ENCODE measurements at regions not wholly inside any gene's neighbourhood (a gene's known extent, or its start where the extent isn't known, plus 50 kb on each side); places are given as distances from the start of the nearest gene placed in this dataset.

- intact Hi-C loops (cut with micrococcal nuclease) = no loop called here
- H3K4me3 ChIP-seq = no peak overlapping the region
- H3K4me1 ChIP-seq = no peaks in the 10 kb centered on the region
- no peaks in the 10 kb centered on the region for H3K36me3 ChIP-seq
- no peaks in the 10 kb centered on the region for H3K9me3 ChIP-seq (replicated peaks)
- H3K27ac ChIP-seq (replicated peaks) = no peak overlapping the region
- no peak for DNase-seq
- TF ChIP-seq, protein P1, sequence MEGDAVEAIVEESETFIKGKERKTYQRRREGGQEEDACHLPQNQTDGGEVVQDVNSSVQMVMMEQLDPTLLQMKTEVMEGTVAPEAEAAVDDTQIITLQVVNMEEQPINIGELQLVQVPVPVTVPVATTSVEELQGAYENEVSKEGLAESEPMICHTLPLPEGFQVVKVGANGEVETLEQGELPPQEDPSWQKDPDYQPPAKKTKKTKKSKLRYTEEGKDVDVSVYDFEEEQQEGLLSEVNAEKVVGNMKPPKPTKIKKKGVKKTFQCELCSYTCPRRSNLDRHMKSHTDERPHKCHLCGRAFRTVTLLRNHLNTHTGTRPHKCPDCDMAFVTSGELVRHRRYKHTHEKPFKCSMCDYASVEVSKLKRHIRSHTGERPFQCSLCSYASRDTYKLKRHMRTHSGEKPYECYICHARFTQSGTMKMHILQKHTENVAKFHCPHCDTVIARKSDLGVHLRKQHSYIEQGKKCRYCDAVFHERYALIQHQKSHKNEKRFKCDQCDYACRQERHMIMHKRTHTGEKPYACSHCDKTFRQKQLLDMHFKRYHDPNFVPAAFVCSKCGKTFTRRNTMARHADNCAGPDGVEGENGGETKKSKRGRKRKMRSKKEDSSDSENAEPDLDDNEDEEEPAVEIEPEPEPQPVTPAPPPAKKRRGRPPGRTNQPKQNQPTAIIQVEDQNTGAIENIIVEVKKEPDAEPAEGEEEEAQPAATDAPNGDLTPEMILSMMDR (IDR thresholded peaks at IDR 0.05; ENCODE audit: borderline replicate concordance) = no peak
- H3K27me3 ChIP-seq (ENCODE audit: low read depth) = no peaks in the 10 kb centered on the region
Observed at GRCh38 chr21:35615325-35615724, 445.0 kb downstream of the SETD4 start.

DNA sequence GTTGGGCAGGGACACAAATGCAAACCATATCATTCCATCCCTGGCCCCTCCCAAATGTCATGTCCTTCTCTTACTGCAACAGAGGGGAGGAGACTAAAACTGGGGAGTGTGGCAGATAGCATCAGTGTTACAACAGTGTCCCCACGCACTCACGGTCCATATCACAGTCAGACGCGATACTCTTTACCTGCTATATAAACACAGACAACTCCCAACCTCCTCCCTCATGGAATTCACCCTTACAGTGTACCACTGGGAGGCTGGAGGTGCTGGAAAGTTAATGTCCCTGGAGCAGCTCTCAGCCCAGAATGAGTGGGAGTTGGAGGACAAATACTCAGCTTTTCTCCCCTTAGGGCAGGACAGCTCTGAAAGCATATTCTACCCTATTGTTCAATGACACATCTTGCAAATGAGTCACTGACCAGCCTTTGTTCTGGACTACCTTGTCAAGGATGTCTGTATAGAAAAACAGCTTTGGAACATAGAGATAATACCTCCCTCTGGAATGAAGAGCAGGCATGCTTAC lies 445.9 kb downstream of the SETD4 start:
- intact Hi-C loops (cut with micrococcal nuclease) = no loop called here
- no peak overlapping the region for H3K27ac ChIP-seq (replicated peaks)

GRCh38 chr21:35611708-35612132 lies 448.6 kb downstream of the SETD4 start:
- peaks cover 10% of the 10 kb centered on the region for H3K9me3 ChIP-seq (replicated peaks)
- H3K27ac ChIP-seq (replicated peaks) = no peak overlapping the region
- no peak overlapping the region for H3K4me3 ChIP-seq
- TF ChIP-seq, protein P1 (IDR thresholded peaks at IDR 0.05; ENCODE audit: borderline replicate concordance) = no peak
- peaks cover 15% of the 10 kb centered on the region for H3K27me3 ChIP-seq (ENCODE audit: low read depth)
- no peaks in the 10 kb centered on the region for H3K4me1 ChIP-seq
- H3K36me3 ChIP-seq = no peaks in the 10 kb centered on the region
- intact Hi-C loops (cut with micrococcal nuclease) = no loop called here
- DNase-seq = no peak

More for the DNA sequence above, 445.9 kb downstream of the SETD4 start:
- no peak for DNase-seq
- Histone ChIP-seq H3K9me3 (replicated peaks) (no peaks in the 10 kb centered on the region), H3K27me3 (ENCODE audit: low read depth) (peaks cover 2% of the 10 kb centered on the region), H3K4me1 (no peaks in the 10 kb centered on the region), H3K4me3 (no peak overlapping the region), H3K36me3 (no peaks in the 10 kb centered on the region)
- TF ChIP-seq, protein P1 (IDR thresholded peaks at IDR 0.05; ENCODE audit: borderline replicate concordance) = no peak

DNA sequence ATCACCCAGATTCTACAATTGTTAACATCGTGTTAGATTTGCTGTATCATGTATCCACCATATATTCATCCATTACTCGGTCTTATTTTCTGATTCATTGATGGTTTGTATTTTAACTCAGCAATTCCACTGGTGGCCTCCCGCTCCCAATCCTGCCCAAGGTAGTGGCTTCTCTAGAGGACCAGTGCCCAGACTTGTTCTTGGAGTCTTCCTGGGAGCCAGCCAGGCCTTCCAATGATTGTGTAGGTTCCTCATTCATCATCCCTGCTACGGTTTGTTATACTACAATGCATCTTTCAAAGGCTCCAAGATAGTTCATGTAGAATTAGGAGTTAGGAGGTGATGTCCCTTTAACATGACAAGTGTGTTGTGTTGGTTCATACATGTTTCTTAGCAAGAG lies 451.1 kb downstream of the SETD4 start:
- H3K4me1 ChIP-seq = no peaks in the 10 kb centered on the region
- H3K4me3 ChIP-seq = no peak overlapping the region
- intact Hi-C loops (cut with micrococcal nuclease) = no loop called here
- H3K36me3 ChIP-seq = no peaks in the 10 kb centered on the region
- peaks cover 10% of the 10 kb centered on the region for H3K9me3 ChIP-seq (replicated peaks)
- H3K27ac ChIP-seq (replicated peaks) = no peak overlapping the region
- DNase-seq = no peak
- peaks cover 30% of the 10 kb centered on the region for H3K27me3 ChIP-seq (ENCODE audit: low read depth)
- TF ChIP-seq, protein P1 (IDR thresholded peaks at IDR 0.05; ENCODE audit: borderline replicate concordance) = no peak

DNA sequence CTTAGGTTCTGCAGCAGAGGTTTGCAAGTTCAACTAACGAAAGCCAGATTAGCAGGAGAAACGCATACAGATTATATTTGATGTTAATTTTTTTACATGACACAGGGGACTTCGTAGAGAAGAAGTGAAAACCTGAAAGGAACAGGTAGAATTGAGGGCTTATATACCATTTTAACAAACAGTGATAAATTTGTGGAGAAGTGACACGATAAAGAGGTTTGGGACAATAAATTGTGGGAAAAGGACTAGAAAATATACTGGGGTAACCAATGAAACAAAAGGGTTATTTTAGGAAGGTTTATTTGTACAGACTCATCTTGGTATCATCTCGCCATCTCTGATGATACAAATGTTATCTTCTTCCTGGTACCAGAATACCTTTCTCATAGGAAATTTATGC lies 452.9 kb downstream of the SETD4 start:
- Histone ChIP-seq H3K27ac (replicated peaks) (no peak overlapping the region), H3K4me1 (no peaks in the 10 kb centered on the region), H3K27me3 (ENCODE audit: low read depth) (peaks cover 48% of the 10 kb centered on the region), H3K36me3 (no peaks in the 10 kb centered on the region), H3K9me3 (replicated peaks) (peaks cover 10% of the 10 kb centered on the region), H3K4me3 (no peak overlapping the region)
- TF ChIP-seq, protein P1 (IDR thresholded peaks at IDR 0.05; ENCODE audit: borderline replicate concordance) = no peak
- intact Hi-C loops (cut with micrococcal nuclease) = no loop called here
- no peak for DNase-seq

Measured in left ventricle myocardium inferior (tissue), 1 donor.